Calu3 (cell line): ENCODE measurements at regions not wholly inside any gene's neighbourhood (a gene's known extent, or its start where the extent isn't known, plus 50 kb on each side); places are given as distances from the start of the nearest gene placed in this dataset.

Experiments
- BruUV-seq: library from RNA; stranded (reverse); fragments of 400-500 nt; replicated peaks from 2 replicates; lab custom pipeline; 2021; lab: Mats Ljungman, UMichigan
- CTCF ChIA-PET: fragments of 300-600 bp; sonication (Branson Sonifier 250); formaldehyde crosslinking; loops from one replicate; lab custom pipeline; 2022; ENCODE audit warnings: antibody characterized with exemption; lab: Charles Lee
- DNase-seq: peaks from one replicate; pipeline ENCODE4 v3.0.0; 2022
- H3K27ac Mint-ChIP-seq: one replicate; pipeline ENCODE4 v1.8.0; 2022; ENCODE audit warnings: mixed read lengths; ENCODE audit not compliant: unreplicated experiment
- H3K27me3 Mint-ChIP-seq: one replicate; pipeline ENCODE4 v1.8.0; 2022; ENCODE audit warnings: mixed read lengths; ENCODE audit not compliant: unreplicated experiment
- H3K36me3 Mint-ChIP-seq: one replicate; pipeline ENCODE4 v1.8.0; 2022; ENCODE audit warnings: mild to moderate bottlenecking, moderate library complexity, mixed read lengths; ENCODE audit not compliant: insufficient read depth, unreplicated experiment
- H3K4me1 Mint-ChIP-seq: one replicate; pipeline ENCODE4 v1.8.0; 2022; ENCODE audit warnings: mild to moderate bottlenecking, low read depth, mixed read lengths; ENCODE audit not compliant: unreplicated experiment
- H3K4me3 Mint-ChIP-seq: one replicate; pipeline ENCODE4 v1.8.0; 2022; ENCODE audit warnings: mild to moderate bottlenecking, low read depth, moderate library complexity, mixed read lengths; ENCODE audit not compliant: unreplicated experiment
- H3K9me3 Mint-ChIP-seq: one replicate; pipeline ENCODE4 v1.8.0; 2022; ENCODE audit warnings: low read depth, mixed read lengths; ENCODE audit not compliant: unreplicated experiment
- CTCF ChIP-seq: fragments of 200-600 bp; IDR thresholded peaks from one replicate; pipeline ENCODE4 v1.8.0; 2022; ENCODE audit warnings: antibody characterized with exemption; ENCODE audit not compliant: unreplicated experiment
- intact Hi-C: fragments of 100-400 bp; cut with micrococcal nuclease; formaldehyde crosslinking; loops from one replicate; pipeline ENCODE4 v1.10.0; 2022; ENCODE audit not compliant: unreplicated experiment

- H3K9me3 Mint-ChIP-seq = peaks cover 2% of the 10 kb centered on the region
- peaks cover 82% of the 10 kb centered on the region for H3K27me3 Mint-ChIP-seq
- intact Hi-C loops = no loop called here
- BruUV-seq = no TSS peak
- H3K4me3 Mint-ChIP-seq = no peak overlapping the region
- TF ChIP-seq CTCF = no peak
- H3K27ac Mint-ChIP-seq = no peak overlapping the region
- CTCF ChIA-PET = no interaction called here
- no peak for DNase-seq
- no peaks in the 10 kb centered on the region for H3K4me1 Mint-ChIP-seq
- no peaks in the 10 kb centered on the region for H3K36me3 Mint-ChIP-seq
Measured at GRCh38 chr4:152206646-152207377, 329.1 kb downstream of the FBXW7 start.

- peaks cover 2% of the 10 kb centered on the region for H3K9me3 Mint-ChIP-seq
- no peak overlapping the region for H3K27ac Mint-ChIP-seq
- no peak overlapping the region for H3K4me3 Mint-ChIP-seq
- CTCF ChIA-PET = no interaction called here
- DNase-seq = no peak
- no TSS peak for BruUV-seq
- H3K4me1 Mint-ChIP-seq = no peaks in the 10 kb centered on the region
- H3K36me3 Mint-ChIP-seq = no peaks in the 10 kb centered on the region
- intact Hi-C loops = no loop called here
- no peak for TF ChIP-seq CTCF
- peaks cover 80% of the 10 kb centered on the region for H3K27me3 Mint-ChIP-seq
Measured at GRCh38 chr4:152206185-152206584, 329.7 kb downstream of the FBXW7 start.

- CTCF ChIA-PET = no interaction called here
- BruUV-seq = no TSS peak
- H3K9me3 Mint-ChIP-seq = peaks cover 2% of the 10 kb centered on the region
- peaks cover 64% of the 10 kb centered on the region for H3K27me3 Mint-ChIP-seq
- DNase-seq = no peak
- no peak for TF ChIP-seq CTCF
- H3K27ac Mint-ChIP-seq = no peak overlapping the region
- H3K36me3 Mint-ChIP-seq = no peaks in the 10 kb centered on the region
- no peaks in the 10 kb centered on the region for H3K4me1 Mint-ChIP-seq
- no peak overlapping the region for H3K4me3 Mint-ChIP-seq
- intact Hi-C loops = no loop called here
Measured at GRCh38 chr4:152202415-152202814, 333.5 kb downstream of the FBXW7 start.

GRCh38 chr4:152200511-152201333 is 335.2 kb downstream of the FBXW7 start:
- intact Hi-C loops = no loop called here
- DNase-seq = no peak
- Mint-ChIP-seq H3K27ac (no peak overlapping the region), H3K27me3 (peaks cover 52% of the 10 kb centered on the region), H3K9me3 (peaks cover 2% of the 10 kb centered on the region), H3K4me3 (no peak overlapping the region), H3K36me3 (no peaks in the 10 kb centered on the region), H3K4me1 (no peaks in the 10 kb centered on the region)
- no TSS peak for BruUV-seq
- CTCF ChIA-PET = interaction anchor here (0.6 kb wide), 1 partner anchor 174 kb away, joined by 4 read pairs; no protein-coding TSS in a partner anchor
- TF ChIP-seq CTCF = no peak
